ENCODE measurements at regions not wholly inside any gene's neighbourhood (a gene's known extent, or its start where the extent isn't known, plus 50 kb on each side); places are given as distances from the start of the nearest gene placed in this dataset.

DNA sequence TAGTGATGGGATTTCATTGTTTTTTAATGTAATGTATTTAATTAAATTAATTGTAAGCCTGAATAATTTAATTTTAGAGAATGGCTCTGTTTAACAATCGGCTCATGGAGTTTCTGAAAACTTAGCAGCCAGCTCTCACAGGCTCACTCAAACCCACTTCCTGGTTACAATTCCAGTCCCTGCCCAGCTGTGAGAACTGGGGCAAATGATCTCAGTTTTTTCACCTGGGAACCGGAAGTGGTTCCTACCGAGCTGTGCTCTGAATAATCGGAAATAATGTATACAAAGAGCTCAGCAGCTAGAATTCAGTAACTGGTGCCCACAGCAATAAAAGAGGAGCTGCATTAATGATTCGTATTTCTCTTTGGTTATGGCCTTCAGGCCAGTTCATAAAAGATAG lies 244.3 kb upstream of the MCTP2 start:
- in situ Hi-C loops (cut with MboI; ENCODE audit: low pct_unique_long_range_greater_than_20kb, low sequenced_read_pairs, unreplicated experiment) = no loop called here
- DNase-seq (ENCODE audit: low spot score) = no peak
- TF ChIP-seq, protein P1, sequence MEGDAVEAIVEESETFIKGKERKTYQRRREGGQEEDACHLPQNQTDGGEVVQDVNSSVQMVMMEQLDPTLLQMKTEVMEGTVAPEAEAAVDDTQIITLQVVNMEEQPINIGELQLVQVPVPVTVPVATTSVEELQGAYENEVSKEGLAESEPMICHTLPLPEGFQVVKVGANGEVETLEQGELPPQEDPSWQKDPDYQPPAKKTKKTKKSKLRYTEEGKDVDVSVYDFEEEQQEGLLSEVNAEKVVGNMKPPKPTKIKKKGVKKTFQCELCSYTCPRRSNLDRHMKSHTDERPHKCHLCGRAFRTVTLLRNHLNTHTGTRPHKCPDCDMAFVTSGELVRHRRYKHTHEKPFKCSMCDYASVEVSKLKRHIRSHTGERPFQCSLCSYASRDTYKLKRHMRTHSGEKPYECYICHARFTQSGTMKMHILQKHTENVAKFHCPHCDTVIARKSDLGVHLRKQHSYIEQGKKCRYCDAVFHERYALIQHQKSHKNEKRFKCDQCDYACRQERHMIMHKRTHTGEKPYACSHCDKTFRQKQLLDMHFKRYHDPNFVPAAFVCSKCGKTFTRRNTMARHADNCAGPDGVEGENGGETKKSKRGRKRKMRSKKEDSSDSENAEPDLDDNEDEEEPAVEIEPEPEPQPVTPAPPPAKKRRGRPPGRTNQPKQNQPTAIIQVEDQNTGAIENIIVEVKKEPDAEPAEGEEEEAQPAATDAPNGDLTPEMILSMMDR (IDR thresholded peaks at IDR 0.05; ENCODE audit: extremely low read depth, insufficient read depth, missing control alignments) = no peak

- in situ Hi-C loops (cut with MboI; ENCODE audit: low pct_unique_long_range_greater_than_20kb, low sequenced_read_pairs, unreplicated experiment) = no loop called here
- DNase-seq (ENCODE audit: low spot score) = no peak
- TF ChIP-seq, protein P1 (IDR thresholded peaks at IDR 0.05; ENCODE audit: extremely low read depth, insufficient read depth, missing control alignments) = no peak
These were observed 244.9 kb upstream of the MCTP2 start for GRCh38 chr15:93986400-93986984.

DNA sequence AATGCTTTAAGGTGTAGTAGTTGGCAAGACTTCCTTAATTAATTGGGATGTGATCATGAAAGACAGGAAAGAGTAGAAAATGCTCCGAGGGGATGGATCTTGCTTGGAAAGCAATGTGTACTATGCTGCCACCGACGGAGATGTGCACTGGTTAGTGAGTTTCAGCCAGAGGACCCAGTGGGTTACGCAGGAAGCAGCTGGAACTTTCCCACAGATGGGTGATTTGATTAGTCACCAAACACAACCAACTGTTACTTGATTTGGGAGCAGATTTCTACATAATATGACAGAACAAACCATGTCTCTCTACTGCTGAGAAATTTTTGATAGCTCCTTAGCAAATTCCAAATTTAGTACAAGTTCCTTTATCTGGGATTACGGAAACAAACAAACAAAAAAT lies 245.4 kb upstream of the MCTP2 start:
- TF ChIP-seq, protein P1 (IDR thresholded peaks at IDR 0.05; ENCODE audit: extremely low read depth, insufficient read depth, missing control alignments) = no peak
- in situ Hi-C loops (cut with MboI; ENCODE audit: low pct_unique_long_range_greater_than_20kb, low sequenced_read_pairs, unreplicated experiment) = no loop called here
- no peak for DNase-seq (ENCODE audit: low spot score)

- DNase-seq (ENCODE audit: low spot score) = no peak
- TF ChIP-seq, protein P1 (IDR thresholded peaks at IDR 0.05; ENCODE audit: extremely low read depth, insufficient read depth, missing control alignments) = no peak
- in situ Hi-C loops (cut with MboI; ENCODE audit: low pct_unique_long_range_greater_than_20kb, low sequenced_read_pairs, unreplicated experiment) = no loop called here
These were observed 246.2 kb upstream of the MCTP2 start for GRCh38 chr15:93985176-93985575.

GRCh38 chr15:93983526-93983925 lies 247.8 kb upstream of the MCTP2 start:
- in situ Hi-C loops (cut with MboI; ENCODE audit: low pct_unique_long_range_greater_than_20kb, low sequenced_read_pairs, unreplicated experiment) = no loop called here
- no peak for DNase-seq (ENCODE audit: low spot score)
- TF ChIP-seq, protein P1 (IDR thresholded peaks at IDR 0.05; ENCODE audit: extremely low read depth, insufficient read depth, missing control alignments) = no peak

GRCh38 chr15:93982226-93982727 lies 249.1 kb upstream of the MCTP2 start:
- TF ChIP-seq, protein P1 (IDR thresholded peaks at IDR 0.05; ENCODE audit: extremely low read depth, insufficient read depth, missing control alignments) = no peak
- in situ Hi-C loops (cut with MboI; ENCODE audit: low pct_unique_long_range_greater_than_20kb, low sequenced_read_pairs, unreplicated experiment) = no loop called here

More at GRCh38 chr15:93982226-93982727, 249.1 kb upstream of the MCTP2 start:
- no peak for DNase-seq (ENCODE audit: low spot score)

All from GM13977 (cell line).